ENCODE measurements at regions not wholly inside any gene's neighbourhood (a gene's known extent, or its start where the extent isn't known, plus 50 kb on each side); places are given as distances from the start of the nearest gene placed in this dataset.
"Not testable (repeated sequence)": the region's sequence is repeated elsewhere in the genome, so short reads cannot be mapped to it uniquely, and the experiment has no call there.

GRCh38 chr3:152658977-152659720 lies 175.8 kb upstream of the P2RY1 start:
- DNase-seq (ENCODE audit: low read depth in 2 of 2) = no peak

DNA sequence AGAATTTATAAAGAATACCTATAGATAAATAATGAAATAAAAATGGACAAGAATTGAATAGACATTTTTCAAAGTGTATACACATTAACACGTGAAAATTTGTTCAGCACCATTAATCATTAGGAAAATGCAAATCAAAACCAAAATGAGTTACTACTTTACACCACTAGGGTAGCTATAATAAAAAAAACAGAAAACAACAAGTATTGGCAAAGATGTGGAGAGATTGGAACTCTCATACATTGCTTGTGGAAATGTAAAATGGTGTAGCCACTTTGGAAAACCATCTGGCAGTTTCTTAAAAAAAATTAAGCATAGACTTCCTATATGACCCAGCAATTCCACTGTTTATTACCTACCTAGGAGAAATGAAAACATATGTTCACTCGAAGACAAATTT lies 172.8 kb upstream of the P2RY1 start:
- DNase-seq (ENCODE audit: low read depth in 2 of 2) = no peak

GRCh38 chr3:152664766-152665165 lies 170.2 kb upstream of the P2RY1 start:
- DNase-seq (ENCODE audit: low read depth in 2 of 2) = no peak

- no peak for DNase-seq (ENCODE audit: low read depth in 2 of 2)
Observed at GRCh38 chr3:152667267-152667666, 167.7 kb upstream of the P2RY1 start.

DNA sequence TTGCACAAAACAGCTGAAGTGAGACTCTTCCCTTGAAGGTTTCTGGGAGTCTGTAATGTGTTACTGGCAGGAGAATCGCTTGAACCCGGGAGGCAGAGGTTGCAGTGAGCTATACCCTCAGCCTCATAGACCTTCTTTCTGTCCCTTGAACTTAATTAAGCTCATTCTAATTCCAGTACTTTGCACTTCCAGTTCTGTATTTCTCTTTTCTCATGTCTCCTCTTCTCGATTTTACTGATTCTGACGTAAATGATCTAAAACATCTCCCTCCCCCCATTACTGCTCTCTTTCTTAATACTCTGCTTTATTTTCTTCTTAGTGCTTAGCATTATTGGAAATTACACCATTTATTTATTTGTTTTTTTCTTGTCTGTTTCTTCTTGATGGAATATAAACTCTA lies 165.4 kb upstream of the P2RY1 start:
- no peak for DNase-seq (ENCODE audit: low read depth in 2 of 2)

DNA sequence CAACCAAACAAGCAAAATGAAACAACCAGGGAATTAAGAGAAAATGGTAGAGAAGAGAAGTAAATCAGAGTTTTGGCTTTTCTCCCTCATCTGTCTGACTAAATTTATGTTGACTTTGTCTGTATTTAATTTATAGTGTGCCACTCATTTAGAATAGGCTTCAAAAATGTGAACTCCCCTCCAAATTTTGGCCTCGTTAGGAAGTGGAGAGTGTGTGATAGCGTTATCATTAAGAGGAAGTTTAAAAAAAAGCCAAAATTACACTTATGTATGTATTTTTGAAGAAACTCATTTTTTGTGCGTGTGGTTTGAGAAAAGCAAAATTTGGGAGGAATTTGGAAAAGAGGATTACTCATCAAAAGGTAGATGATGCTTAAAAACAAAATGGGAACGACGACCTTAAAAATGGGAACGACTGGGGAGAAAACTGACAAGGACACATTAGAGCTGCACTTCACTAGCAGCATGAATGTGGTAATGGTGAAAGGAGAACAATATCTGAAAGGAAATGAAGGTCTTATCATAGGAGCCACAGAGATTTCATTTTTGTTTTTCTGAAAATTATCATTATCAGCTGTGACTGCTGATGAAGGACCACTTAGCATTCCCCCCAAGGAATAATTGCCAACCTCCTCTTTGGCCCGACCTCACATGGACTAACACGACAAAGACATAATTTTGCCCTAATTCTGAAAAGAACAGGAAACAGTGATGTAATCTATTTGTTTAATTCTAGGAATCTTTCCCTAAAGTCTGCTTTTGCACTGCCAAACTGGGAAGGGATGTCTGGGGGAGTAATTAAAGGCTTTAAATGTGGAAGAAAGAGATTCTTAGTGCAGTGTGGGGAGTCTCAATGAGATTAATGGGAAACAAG lies 163.2 kb upstream of the P2RY1 start:
- no peak for DNase-seq (ENCODE audit: low read depth in 2 of 2)

DNA sequence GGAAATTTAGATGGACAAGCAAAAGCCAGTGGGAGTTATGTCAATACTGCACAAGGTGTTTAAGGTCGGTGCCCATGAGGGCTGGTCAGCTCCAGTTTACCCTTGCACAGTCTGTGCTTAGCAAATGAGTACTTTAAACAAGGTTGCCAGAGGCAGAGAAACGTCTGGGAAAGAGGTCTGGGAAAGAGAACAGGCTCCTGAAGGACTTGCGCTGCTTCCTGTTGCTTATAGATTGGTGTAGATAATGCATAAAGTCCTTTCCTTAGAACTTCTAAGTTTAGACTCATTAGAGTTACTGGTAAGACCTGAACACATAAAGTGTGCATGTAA lies 162.6 kb upstream of the P2RY1 start:
- no peak for DNase-seq (ENCODE audit: low read depth in 2 of 2)

DNA sequence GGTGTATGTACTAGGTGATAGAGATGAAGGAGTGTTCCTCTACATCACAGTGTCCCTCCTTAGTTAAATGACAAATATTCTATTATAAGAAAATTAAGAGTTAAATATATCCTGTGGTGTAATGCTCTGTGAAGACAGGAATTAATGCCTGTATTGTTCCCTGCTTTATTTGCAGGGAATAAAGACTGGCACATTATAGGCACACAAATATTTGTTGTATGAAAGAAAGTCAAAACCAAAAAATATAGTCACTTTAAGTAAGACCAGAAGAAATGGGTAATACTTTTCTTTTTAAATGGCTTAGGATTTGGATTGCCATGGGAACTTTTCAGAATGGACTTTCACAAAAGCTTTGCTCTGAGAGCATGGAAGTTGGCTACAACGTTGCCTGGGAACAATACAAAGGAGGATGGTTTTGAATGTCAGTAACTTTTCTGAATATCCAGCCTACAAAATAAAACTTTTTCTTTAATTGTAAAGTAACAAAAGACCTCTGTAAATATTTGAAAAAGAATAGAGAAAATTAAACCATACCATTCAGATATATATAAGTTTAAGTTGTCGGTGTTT lies 158.0 kb upstream of the P2RY1 start:
- no peak for DNase-seq (ENCODE audit: low read depth in 2 of 2)

- DNase-seq (ENCODE audit: low read depth in 2 of 2) = no peak
Observed at GRCh38 chr3:152677491-152677890, 157.4 kb upstream of the P2RY1 start.

DNA sequence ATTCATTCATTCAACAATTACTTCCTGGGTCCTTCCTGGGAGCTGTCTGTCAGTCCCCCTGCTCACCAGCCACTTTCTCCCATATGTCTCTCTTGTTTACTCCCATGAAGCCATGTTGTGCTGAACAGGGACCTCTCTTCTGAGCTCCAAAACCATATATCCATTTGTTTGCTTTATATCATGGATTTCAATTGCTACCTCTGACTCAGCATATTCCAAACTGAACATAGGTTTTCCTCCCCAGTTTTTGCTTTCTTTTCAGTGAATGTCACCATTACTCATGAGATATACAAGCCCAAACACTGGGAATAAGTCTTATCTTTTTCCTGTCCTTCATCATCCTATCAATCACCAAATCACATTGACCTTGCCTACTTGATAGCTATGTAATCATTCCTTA lies 152.5 kb upstream of the P2RY1 start:
- DNase-seq (ENCODE audit: low read depth in 2 of 2) = no peak

GRCh38 chr3:152683521-152683999 lies 151.4 kb upstream of the P2RY1 start:
- DNase-seq (ENCODE audit: low read depth in 2 of 2) = no peak

- no peak for DNase-seq (ENCODE audit: low read depth in 2 of 2)
Observed at GRCh38 chr3:152684279-152684678, 150.7 kb upstream of the P2RY1 start.

GRCh38 chr3:152688313-152688712 lies 146.6 kb upstream of the P2RY1 start:
- no peak for DNase-seq (ENCODE audit: low read depth in 2 of 2)

GRCh38 chr3:152692326-152692725 lies 142.6 kb upstream of the P2RY1 start:
- not testable (repeated sequence) for DNase-seq (ENCODE audit: low read depth in 2 of 2)

- DNase-seq (ENCODE audit: low read depth in 2 of 2) = not testable (repeated sequence)
Observed at GRCh38 chr3:152693521-152694250, 141.2 kb upstream of the P2RY1 start.

- no peak for DNase-seq (ENCODE audit: low read depth in 2 of 2)
Observed at GRCh38 chr3:152695840-152696239, 139.1 kb upstream of the P2RY1 start.

- DNase-seq (ENCODE audit: low read depth in 2 of 2) = no peak
Observed at GRCh38 chr3:152696962-152697361, 138.0 kb upstream of the P2RY1 start.

DNA sequence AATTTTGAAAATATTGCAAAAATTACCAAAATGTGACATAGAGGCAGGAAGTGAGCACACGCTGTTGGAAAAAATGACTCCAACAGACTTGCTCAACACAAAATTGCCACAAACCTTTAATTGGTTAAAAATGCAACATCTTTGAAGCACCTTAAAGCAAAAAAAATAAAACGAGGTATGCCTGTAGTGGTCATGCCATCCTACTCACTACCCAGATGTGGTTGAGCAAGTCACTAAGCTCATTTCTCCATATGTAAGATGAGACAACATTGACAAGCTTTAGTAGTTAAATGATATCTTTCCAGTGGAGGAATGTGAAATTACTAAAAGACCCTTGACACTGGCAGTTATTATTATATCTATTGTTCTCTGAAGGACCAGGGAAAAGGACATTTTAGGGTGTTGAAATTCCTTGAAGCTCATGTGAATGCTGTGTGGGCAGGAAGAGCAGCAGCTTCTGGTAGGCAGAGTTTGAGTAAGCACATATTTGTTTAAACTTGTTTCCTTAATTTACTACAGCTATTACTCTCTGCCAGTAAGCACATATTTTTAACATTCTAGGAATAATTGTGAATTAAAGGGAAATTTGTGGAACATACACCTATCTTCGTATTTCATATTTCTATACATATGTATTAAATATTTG lies 131.6 kb upstream of the P2RY1 start:
- DNase-seq (ENCODE audit: low read depth in 2 of 2) = no peak

- no peak for DNase-seq (ENCODE audit: low read depth in 2 of 2)
Observed at GRCh38 chr3:152706991-152707713, 127.8 kb upstream of the P2RY1 start.

GRCh38 chr3:152709659-152710058 lies 125.3 kb upstream of the P2RY1 start:
- DNase-seq (ENCODE audit: low read depth in 2 of 2) = no peak

DNA sequence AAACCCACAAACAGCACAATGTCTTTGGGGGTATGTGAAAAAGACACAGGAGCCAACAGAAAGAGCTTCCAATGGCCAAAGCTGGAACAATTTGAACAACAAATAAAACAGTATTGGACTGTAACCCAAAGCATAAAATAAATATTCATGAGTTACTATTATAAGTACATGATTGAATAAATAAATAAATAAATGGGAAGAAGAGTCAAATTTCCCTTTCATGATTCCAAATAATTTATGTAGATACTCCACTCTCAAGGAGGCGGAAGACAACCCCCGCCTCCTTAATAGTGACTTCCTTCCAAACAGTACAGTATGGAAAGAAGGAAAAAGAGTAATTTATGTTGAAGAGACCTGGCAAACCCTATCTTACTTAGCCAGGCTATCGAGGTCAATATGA lies 124.4 kb upstream of the P2RY1 start:
- DNase-seq (ENCODE audit: low read depth in 2 of 2) = no peak
